NCI-H2196 treated with DMSO at 0.1 percent for 48 hours (cell line): ENCODE measurements at regions not wholly inside any gene's neighbourhood (a gene's known extent, or its start where the extent isn't known, plus 50 kb on each side); places are given as distances from the start of the nearest gene placed in this dataset.
"Not testable (repeated sequence)": the region's sequence is repeated elsewhere in the genome, so short reads cannot be mapped to it uniquely, and the experiment has no call there.

Experiments
- DNase-seq: peaks from one replicate; lab custom pipeline; 2025; ENCODE audit not compliant: unreplicated experiment; lab: John Stamatoyannopoulos, UW

- not testable (repeated sequence) for DNase-seq
Measured at GRCh38 chr15:44848859-44849258, 107.6 kb upstream of the TERB2 start.

GRCh38 chr15:44849701-44850403, 106.6 kb upstream of the TERB2 start:
- not testable (repeated sequence) for DNase-seq

GRCh38 chr15:44853304-44853950, 103.1 kb upstream of the TERB2 start:
- peak; percentile 3 for DNase-seq

- not testable (repeated sequence) for DNase-seq
Measured at GRCh38 chr15:44854696-44855095, 101.8 kb upstream of the TERB2 start.

- DNase-seq, result not testable (repeated sequence)
Measured at GRCh38 chr15:44856284-44856683, 100.2 kb upstream of the TERB2 start.

- DNase-seq, result not testable (repeated sequence)
Measured at GRCh38 chr15:44857164-44857710, 99.2 kb upstream of the TERB2 start.

GRCh38 chr15:44859088-44859487, 97.4 kb upstream of the TERB2 start:
- not testable (repeated sequence) for DNase-seq

- not testable (repeated sequence) for DNase-seq
Measured at GRCh38 chr15:44860168-44860567, 96.3 kb upstream of the TERB2 start.

GRCh38 chr15:44861439-44861910, 95.0 kb upstream of the TERB2 start:
- DNase-seq, result no peak

- DNase-seq, result no peak
Measured at GRCh38 chr15:44861917-44862316, 94.6 kb upstream of the TERB2 start.

- DNase-seq, result not testable (repeated sequence)
Measured at GRCh38 chr15:44862866-44863265, 93.6 kb upstream of the TERB2 start.

- DNase-seq, result not testable (repeated sequence)
Measured at GRCh38 chr15:44868100-44868499, 88.4 kb upstream of the TERB2 start.

- not testable (repeated sequence) for DNase-seq
Measured at GRCh38 chr15:44870125-44870524, 86.4 kb upstream of the TERB2 start.

GRCh38 chr15:44873103-44873502, 83.4 kb upstream of the TERB2 start:
- DNase-seq, result no peak

- DNase-seq, result no peak
Measured at GRCh38 chr15:44879066-44879465, 77.4 kb upstream of the TERB2 start.

GRCh38 chr15:44882499-44882968, 74.0 kb upstream of the TERB2 start:
- no peak for DNase-seq

GRCh38 chr15:44883199-44883877, 73.1 kb upstream of the TERB2 start:
- no peak for DNase-seq

GRCh38 chr15:44898890-44899651, 57.4 kb upstream of the TERB2 start:
- DNase-seq, result not testable (repeated sequence)

- not testable (repeated sequence) for DNase-seq
Measured at GRCh38 chr15:44899775-44900174, 56.7 kb upstream of the TERB2 start.

- DNase-seq, result not testable (repeated sequence)
Measured at GRCh38 chr15:44900796-44901195, 55.7 kb upstream of the TERB2 start.

- DNase-seq, result not testable (repeated sequence)
Measured at GRCh38 chr15:44903281-44903680, 53.2 kb upstream of the TERB2 start.
